ENCODE measurements at regions not wholly inside any gene's neighbourhood (a gene's known extent, or its start where the extent isn't known, plus 50 kb on each side); places are given as distances from the start of the nearest gene placed in this dataset.

DNA sequence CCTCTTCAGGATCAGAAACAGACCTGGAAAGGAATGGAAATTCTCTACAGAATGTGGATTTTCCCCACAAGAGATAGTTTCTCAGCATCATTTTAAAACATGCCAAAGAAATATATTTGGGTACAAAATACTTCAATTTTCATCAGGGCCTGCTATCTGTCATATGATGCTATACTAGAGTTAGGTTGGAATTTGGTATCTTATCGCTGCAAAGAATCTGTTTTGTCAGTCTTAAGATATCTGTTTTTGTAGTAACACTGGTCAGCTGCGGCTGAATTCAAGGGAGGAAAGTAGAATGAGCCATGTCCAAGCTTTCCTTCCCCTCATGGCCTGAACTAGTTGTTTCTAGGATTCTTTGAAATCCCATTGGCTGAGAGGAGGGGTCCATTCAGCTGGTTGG, 806.4 kb downstream of the KCNA4 start:
- TF ChIP-seq HDGF (IDR thresholded peaks at IDR 0.05; ENCODE audit: borderline replicate concordance) (no peak), BHLHE40 (IDR thresholded peaks at IDR 0.05; ENCODE audit: borderline replicate concordance) (no peak), SP1 (IDR thresholded peaks at IDR 0.05) (no peak)
